HG02981 (cell line): ENCODE measurements at regions not wholly inside any gene's neighbourhood (a gene's known extent, or its start where the extent isn't known, plus 50 kb on each side); places are given as distances from the start of the nearest gene placed in this dataset.

Source experiments
- ATAC-seq: cut with Tn5 transposase; IDR thresholded peaks from one replicate; pipeline ENCODE4 v1.9.1; 2021; ENCODE audit warnings: mild to moderate bottlenecking, moderate library complexity; ENCODE audit not compliant: unreplicated experiment

DNA sequence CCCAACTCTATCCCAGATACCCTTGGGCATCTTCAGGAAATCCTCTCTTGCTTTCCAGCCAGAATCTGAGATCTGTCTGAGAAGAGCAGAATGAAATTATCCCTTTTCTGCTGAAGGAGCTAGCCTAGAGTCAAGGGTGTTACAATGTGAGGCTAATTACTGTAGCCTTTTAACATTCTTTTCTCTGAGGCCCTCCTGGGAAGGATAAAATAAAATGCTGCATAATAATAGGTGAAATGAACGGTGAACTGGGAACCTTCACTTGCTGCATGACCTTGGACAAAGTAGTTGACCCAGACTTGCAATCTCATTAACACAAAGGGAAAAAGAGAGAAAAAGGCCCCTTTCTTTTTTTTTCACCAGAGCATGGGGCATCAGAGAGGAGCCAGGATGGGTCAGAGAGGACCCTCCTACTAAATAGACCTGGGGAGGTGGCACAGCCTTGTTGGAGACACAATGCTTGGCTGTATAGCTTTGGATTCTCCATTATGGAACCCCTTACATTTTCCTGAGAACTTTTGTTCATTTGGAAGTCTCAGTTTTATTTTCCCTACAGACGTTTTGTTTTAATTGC is 137.0 kb upstream of the LIPC start:
- no peak for ATAC-seq

DNA sequence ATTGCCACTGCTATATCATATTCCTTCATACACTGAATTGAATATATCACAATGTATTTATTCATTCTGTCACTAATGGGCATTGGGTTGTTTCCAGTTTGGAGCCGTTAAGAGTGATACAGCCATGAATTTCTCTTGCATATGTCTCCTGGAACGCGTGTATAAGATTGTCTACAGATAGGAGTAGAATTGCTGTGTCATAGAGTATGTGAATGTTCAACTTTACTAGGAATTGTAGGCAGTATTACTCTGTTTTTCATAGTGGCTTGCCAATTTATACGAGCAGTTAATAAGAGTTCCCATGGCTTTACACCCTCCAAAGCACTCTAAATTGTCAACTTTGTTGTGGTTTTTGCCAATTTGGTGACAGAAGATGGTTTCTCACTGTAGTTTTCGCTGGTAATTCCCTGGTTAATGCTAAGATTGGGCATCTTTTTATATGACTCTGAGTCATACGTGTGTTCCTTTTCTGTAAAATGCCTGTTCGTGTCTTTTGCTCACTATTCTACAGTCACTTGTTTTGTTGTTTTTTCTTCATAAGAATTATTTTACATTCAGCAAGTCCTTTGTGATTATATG is 136.1 kb upstream of the LIPC start:
- ATAC-seq, result no peak

- no peak for ATAC-seq
Measured at GRCh38 chr15:58296276-58296675, 135.5 kb upstream of the LIPC start.

- no peak for ATAC-seq
Measured at GRCh38 chr15:58297639-58298038, 134.2 kb upstream of the LIPC start.

DNA sequence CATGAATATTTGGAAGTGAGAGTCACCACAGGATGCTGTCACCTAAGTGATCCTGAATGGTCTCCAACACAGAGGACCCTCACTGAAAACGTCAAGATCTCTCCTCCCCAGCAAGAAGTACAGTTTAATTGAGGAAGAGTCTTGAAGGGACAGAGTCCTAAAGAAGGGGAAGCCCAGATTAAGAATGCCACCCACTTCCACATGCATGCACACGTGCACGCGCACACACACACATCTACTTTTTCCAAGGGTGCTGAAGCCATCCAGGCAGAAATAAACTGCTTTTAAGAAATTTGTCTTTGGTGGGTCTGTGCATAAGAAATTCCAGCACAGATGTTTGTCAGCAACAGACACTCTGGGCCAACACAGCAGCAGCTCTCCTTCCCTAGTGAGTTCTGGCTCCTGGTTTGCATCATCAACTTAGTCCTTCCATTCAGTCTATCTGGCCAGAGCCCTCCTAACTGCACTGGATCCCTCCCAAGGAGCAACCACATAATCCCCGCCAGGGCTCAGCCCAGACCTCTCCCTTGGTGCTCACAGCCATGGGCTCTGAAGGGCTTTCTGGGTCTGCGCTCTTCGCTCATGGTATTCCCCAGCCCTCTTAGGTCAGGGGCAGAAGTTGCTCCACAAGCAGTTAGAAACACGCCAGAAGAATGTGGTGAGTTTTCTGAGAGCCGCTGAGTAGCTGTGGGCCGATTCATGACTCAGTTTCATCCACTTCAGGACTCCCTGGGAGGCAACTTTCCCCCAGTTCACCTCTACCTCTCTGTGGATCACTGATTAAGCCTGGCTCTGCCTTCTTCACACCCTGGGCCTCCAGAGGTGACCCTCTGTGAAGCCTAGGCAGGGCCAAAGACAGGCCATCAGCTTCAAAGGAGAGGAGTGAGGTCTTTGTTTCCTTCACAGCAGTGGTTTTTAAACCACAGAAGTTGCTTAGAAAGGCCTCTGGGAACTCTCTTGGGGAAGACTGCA is 132.6 kb upstream of the LIPC start:
- ATAC-seq, result no peak

DNA sequence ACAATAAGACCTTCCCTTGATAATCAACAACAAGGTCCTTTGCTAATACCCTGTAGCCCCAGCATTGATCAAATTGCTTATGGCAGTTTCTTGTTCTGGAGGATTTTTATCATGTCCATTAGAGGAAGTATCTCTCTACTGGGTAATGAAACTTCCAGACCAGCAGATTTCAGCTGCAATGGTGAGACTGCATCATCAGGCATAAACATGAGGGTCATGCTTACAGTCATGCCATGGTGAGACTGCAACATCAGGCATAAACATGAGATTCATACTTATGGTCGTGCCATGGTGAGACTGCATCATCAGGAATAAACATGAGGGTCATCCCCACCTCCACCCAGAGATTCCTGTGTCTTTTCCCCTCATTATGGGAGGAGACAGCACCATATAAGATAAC is 129.0 kb upstream of the LIPC start:
- ATAC-seq, result no peak

- no peak for ATAC-seq
Measured at GRCh38 chr15:58303236-58303635, 128.6 kb upstream of the LIPC start.

- ATAC-seq, result no peak
Measured at GRCh38 chr15:58306591-58307312, 125.0 kb upstream of the LIPC start.

DNA sequence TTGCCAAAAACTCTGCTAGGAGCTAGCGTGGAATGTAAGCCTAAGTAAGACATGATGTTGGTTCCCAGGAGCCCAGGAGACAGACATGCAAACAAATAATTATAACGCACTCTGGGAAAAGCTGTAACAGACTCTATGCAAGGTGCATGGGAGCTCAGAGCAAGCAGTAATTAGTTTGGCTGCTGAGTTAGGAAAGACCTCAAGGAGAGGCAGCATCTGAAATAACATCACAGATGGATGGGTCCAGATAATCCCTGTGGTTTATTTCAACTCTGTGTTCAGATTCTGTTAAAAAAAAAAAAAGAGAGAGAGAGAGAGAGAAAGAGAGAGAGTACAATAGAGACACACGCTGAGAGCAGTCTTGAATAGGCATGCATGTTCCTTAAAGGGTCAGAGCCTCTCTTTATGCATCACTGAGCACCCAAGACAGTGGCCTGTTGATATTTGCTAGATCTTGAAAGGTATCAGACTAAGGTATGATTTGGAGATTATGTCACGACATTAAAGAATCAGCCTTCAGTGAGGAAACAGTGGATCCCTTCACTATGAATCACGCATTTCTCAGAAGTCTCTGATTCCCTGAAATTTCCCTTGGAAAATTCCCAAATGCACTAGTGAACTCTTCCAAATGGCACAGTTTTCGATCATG is 124.4 kb upstream of the LIPC start:
- ATAC-seq, result no peak

DNA sequence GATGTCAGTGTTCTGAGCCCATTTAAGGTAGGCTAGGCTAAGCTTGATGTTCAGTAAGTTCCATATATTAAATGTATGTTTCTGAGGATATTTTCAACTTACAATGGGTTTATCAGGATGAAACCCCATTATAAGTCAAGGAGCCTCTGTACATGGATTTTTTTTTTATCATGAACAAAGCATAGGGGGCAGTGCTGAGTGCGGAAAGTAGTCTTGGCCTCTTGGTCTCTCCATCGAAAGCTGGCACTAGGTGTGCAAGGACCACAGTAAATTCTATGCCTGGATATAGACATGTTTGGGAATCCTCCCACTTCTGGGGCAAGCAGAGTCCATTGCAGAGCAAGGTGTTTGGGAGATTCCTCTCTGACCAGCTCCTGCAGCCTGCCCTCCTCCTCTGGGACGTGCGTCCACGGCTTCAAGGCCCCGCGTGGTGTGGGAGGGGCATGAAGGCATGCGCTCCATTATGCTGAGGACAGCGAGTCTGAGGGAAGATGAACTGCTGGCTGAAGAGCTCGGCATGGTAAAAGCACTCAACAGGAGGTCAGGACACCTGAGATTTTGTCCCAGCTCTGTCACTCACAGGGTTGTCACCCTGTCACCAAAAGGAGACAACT is 122.9 kb upstream of the LIPC start:
- no peak for ATAC-seq

DNA sequence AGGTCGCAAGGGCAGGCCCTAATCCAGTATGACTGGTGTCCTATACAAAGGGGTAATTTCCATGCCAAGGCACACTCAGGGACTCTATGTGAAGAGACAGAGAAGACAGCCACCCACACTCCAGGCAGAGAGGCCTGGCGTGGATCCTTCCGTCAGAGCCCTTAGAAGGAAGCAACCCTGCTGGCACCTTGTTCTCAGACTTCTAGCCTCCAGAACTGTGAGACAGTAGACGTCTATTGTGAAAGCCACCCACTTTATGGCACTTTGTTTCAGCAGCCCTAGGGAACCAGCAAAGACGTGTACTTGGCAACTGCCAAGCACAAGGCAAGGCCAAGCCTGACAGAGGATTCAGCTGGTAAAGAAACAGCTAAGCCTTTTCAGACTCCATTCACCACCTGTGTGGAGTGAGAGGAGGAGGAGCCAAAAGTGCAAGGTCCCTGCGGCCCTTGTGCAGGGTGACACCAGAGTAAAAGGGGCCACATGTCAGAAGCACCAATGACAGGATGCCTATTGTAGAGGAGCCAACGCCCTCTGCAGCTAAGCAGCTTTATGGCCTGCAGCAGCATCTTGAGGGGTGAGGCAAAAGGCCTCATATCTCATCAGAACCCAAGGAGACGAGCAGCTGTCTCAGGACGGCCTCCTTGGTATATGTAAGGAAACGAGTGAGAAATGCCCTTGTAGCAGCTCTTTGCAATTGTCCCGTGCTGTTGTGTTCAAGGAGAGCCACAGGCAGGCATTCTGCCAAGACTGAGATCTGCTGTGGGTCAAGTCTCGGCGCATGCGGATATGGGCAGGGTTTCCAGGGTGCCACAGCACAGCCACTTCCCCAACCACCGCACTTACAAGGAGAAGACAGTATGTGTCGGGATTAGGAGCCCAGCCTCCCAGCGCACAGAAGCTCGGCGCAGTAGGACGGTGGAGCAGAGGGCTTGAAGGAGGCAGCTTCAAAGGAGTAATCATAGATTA is 121.5 kb upstream of the LIPC start:
- no peak for ATAC-seq

- ATAC-seq, result no peak
Measured at GRCh38 chr15:58311556-58311955, 120.2 kb upstream of the LIPC start.

GRCh38 chr15:58312031-58312430 is 119.8 kb upstream of the LIPC start:
- ATAC-seq, result no peak

- no peak for ATAC-seq
Measured at GRCh38 chr15:58313304-58313703, 118.5 kb upstream of the LIPC start.

- ATAC-seq, result no peak
Measured at GRCh38 chr15:58313810-58314592, 117.8 kb upstream of the LIPC start.

GRCh38 chr15:58314593-58315216 is 117.1 kb upstream of the LIPC start:
- ATAC-seq, result no peak

- ATAC-seq, result no peak
Measured at GRCh38 chr15:58318517-58318916, 113.3 kb upstream of the LIPC start.

DNA sequence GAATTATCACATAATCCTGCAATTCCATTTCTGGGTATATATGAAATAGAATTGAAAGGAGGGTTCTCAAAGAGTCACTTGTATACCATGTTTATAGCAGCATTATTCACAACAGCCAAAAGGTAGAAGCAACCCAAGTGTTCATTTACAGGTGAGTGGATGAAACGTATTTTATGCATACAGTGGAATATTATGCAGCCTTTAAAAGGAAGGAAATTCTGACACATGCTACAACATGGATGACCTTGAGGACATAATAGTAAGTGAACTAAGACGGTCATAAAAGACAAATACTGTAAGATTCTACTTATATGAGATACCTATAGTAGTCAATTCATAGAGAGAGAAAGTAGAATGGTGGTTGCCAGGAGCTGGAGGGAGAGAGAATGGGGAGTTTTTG is 110.8 kb upstream of the LIPC start:
- ATAC-seq, result no peak
